CD4-positive, alpha-beta T cell (primary cell): ENCODE measurements at regions not wholly inside any gene's neighbourhood (a gene's known extent, or its start where the extent isn't known, plus 50 kb on each side); places are given as distances from the start of the nearest gene placed in this dataset.

Experiments
- ATAC-seq: fragments of 200-7000 bp; cut with Tn5 transposase; one replicate; pipeline ENCODE4 v1.10.0; 2022; ENCODE audit warnings: mild to moderate bottlenecking; ENCODE audit not compliant: poor library complexity
- CTCF ChIA-PET: fragments of 350-600 bp; sonication (Branson Sonifier 250); formaldehyde crosslinking; loops from one replicate; lab custom pipeline; 2021; ENCODE audit warnings: antibody characterized with exemption, inconsistent platforms; lab: Charles Lee
- POLR2A ChIA-PET: fragments of 350-600 bp; sonication (Branson Sonifier 250); formaldehyde crosslinking; loops from one replicate; lab custom pipeline; 2021; ENCODE audit warnings: antibody characterized with exemption, inconsistent platforms; lab: Charles Lee
- DNase-seq, 14 experiments: peaks; one replicate each; pipeline ENCODE4 v3.0.0-alpha.2; 2013 to 2020; ENCODE audit warnings: mixed read lengths in 2 of 14
- H3K27ac ChIP-seq, 2 donors: one replicate each; pipeline versions ENCODE4 v1.5.1 to v1.7.0; 2013; ENCODE audit warnings: low read length in 2 of 2, low read depth in 1 of 2, mild to moderate bottlenecking in 1 of 2
- H3K27me3 ChIP-seq, 2 experiments: 1 replicate in 1 of 2; 2 replicates in 1 of 2; pipeline versions ENCODE4 v1.6.1 to v1.7.0; 2013; ENCODE audit warnings: low read length in 2 of 2, control low read depth in 1 of 2, mild to moderate bottlenecking in 1 of 2, moderate library complexity in 1 of 2; ENCODE audit not compliant: insufficient read depth in 2 of 2, control insufficient read depth in 1 of 2
- H3K36me3 ChIP-seq: one replicate; pipeline ENCODE4 v1.6.1; 2013; ENCODE audit warnings: low read length, control low read depth; ENCODE audit not compliant: insufficient read depth
- H3K4me1 ChIP-seq: one replicate; pipeline ENCODE4 v1.6.1; 2013; ENCODE audit warnings: low read length, control low read depth; ENCODE audit not compliant: insufficient read depth
- H3K4me3 ChIP-seq: one replicate; pipeline ENCODE4 v1.5.1; 2013; ENCODE audit warnings: mild to moderate bottlenecking, low read length, moderate library complexity
- H3K9me3 ChIP-seq, 2 experiments: 1 replicate in 1 of 2; 2 replicates in 1 of 2; pipeline versions ENCODE4 v1.6.1 to v1.7.0; 2013; ENCODE audit warnings: low read length in 2 of 2, mild to moderate bottlenecking in 2 of 2, control low read depth in 1 of 2, moderate library complexity in 1 of 2; ENCODE audit not compliant: control insufficient read depth in 1 of 2, insufficient read depth in 1 of 2
- H3K27ac Mint-ChIP-seq: one replicate; pipeline ENCODE4 v1.8.0; 2020; ENCODE audit warnings: mixed read lengths
- H3K27me3 Mint-ChIP-seq: one replicate; pipeline ENCODE4 v1.8.0; 2021; ENCODE audit warnings: mixed read lengths
- H3K36me3 Mint-ChIP-seq: one replicate; pipeline ENCODE4 v1.8.0; 2021; ENCODE audit warnings: low read depth, mixed read lengths
- H3K4me1 Mint-ChIP-seq: one replicate; pipeline ENCODE4 v1.8.0; 2021; ENCODE audit warnings: low read depth, mixed read lengths
- H3K4me3 Mint-ChIP-seq: one replicate; pipeline ENCODE4 v1.8.0; 2020; ENCODE audit warnings: mild to moderate bottlenecking, mixed read lengths
- H3K9me3 Mint-ChIP-seq: one replicate; pipeline ENCODE4 v1.8.0; 2020; ENCODE audit warnings: mixed read lengths
- intact Hi-C, 2 experiments: fragments of 100-400 bp; cut with DNase I in 1 of 2; cut with micrococcal nuclease in 1 of 2; formaldehyde crosslinking; loops; one replicate each; pipeline versions ENCODE4 v1.15.1 to v1.9.0; 2023 to 2025; cut with DNase I, micrococcal nuclease
- TF ChIP-seq, protein P1 (sequence below): fragments of 200-600 bp; IDR thresholded peaks from one replicate; pipeline ENCODE4 v1.8.0; 2022; ENCODE audit warnings: antibody characterized with exemption, mild to moderate bottlenecking

DNA sequence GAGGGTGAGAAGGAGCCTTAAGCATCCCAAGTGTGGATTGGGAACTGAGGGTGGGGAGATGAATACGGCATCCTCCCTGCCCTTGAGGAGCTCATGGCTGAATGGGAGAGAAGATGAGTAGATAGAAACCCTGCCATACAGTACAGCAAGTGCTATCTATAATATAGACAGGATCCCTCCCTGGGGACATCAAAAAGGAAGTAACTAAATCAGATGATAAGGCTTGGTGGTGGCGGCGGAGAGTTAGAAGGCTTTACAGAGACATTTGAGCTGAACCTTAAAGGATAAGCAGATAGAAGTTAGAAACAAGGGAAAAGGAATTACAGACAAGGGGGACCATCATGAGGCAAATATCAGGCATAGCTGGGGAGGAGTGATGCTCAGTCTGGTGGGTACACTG, 67.5 kb upstream of the TMEM132E start:
- H3K36me3 Mint-ChIP-seq, result no peaks in the 10 kb centered on the region
- intact Hi-C loops, result no loop called here
- H3K9me3 Mint-ChIP-seq, result no peaks in the 10 kb centered on the region
- no peaks in the 10 kb centered on the region for H3K4me1 Mint-ChIP-seq
- no peak overlapping the region for H3K27ac Mint-ChIP-seq
- Histone ChIP-seq H3K36me3 (no peaks in the 10 kb centered on the region), H3K4me3 (no peak overlapping the region), H3K4me1 (no peaks in the 10 kb centered on the region), H3K9me3 (no peaks in the 10 kb centered on the region), H3K27me3 (peaks cover 3 to 16% of the 10 kb centered on the region in 2 experiments), H3K27ac (no peak overlapping the region)
- H3K4me3 Mint-ChIP-seq, result no peak overlapping the region
- ChIA-PET POLR2A (interaction anchor here (0.9 kb wide), 1 partner anchor 11 kb away, joined by 3 read pairs; no protein-coding TSS in a partner anchor), CTCF (no interaction called here)
- ATAC-seq (no peak), DNase-seq (no peak)
- TF ChIP-seq, protein P1, sequence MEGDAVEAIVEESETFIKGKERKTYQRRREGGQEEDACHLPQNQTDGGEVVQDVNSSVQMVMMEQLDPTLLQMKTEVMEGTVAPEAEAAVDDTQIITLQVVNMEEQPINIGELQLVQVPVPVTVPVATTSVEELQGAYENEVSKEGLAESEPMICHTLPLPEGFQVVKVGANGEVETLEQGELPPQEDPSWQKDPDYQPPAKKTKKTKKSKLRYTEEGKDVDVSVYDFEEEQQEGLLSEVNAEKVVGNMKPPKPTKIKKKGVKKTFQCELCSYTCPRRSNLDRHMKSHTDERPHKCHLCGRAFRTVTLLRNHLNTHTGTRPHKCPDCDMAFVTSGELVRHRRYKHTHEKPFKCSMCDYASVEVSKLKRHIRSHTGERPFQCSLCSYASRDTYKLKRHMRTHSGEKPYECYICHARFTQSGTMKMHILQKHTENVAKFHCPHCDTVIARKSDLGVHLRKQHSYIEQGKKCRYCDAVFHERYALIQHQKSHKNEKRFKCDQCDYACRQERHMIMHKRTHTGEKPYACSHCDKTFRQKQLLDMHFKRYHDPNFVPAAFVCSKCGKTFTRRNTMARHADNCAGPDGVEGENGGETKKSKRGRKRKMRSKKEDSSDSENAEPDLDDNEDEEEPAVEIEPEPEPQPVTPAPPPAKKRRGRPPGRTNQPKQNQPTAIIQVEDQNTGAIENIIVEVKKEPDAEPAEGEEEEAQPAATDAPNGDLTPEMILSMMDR, result no peak
- H3K27me3 Mint-ChIP-seq, result peaks cover 28% of the 10 kb centered on the region

DNA sequence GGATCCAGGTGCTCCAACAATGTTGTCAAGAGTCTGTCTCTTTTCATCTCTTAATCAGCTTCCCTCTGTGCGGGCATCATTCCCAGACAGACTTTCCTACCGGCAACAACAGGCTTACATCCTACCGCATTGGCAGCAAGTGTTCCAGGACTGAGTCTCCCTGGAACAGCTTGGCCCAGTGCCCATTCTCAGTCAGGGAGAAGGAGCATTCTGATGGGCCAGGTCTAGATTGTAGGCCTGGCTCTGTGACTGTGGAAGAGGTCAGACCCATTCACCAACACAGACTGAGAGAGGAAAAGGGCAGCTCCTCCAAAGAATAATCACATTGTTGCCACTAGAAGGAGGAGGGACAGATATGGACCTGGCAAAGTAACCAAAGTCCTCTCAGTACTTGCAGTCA, 68.1 kb upstream of the TMEM132E start:
- Mint-ChIP-seq H3K27ac (no peak overlapping the region), H3K36me3 (no peaks in the 10 kb centered on the region), H3K9me3 (no peaks in the 10 kb centered on the region), H3K4me3 (no peak overlapping the region), H3K4me1 (no peaks in the 10 kb centered on the region), H3K27me3 (peaks cover 34% of the 10 kb centered on the region)
- no peak for ATAC-seq
- ChIA-PET POLR2A (no interaction called here), CTCF (no interaction called here)
- Histone ChIP-seq H3K4me1 (no peaks in the 10 kb centered on the region), H3K27ac (no peak overlapping the region), H3K27me3 (peaks cover 8 to 18% of the 10 kb centered on the region in 2 experiments), H3K36me3 (no peaks in the 10 kb centered on the region), H3K4me3 (no peak overlapping the region), H3K9me3 (no peaks in the 10 kb centered on the region)
- TF ChIP-seq, protein P1, result no peak
- intact Hi-C loops, result no loop called here
- no peak for DNase-seq

DNA sequence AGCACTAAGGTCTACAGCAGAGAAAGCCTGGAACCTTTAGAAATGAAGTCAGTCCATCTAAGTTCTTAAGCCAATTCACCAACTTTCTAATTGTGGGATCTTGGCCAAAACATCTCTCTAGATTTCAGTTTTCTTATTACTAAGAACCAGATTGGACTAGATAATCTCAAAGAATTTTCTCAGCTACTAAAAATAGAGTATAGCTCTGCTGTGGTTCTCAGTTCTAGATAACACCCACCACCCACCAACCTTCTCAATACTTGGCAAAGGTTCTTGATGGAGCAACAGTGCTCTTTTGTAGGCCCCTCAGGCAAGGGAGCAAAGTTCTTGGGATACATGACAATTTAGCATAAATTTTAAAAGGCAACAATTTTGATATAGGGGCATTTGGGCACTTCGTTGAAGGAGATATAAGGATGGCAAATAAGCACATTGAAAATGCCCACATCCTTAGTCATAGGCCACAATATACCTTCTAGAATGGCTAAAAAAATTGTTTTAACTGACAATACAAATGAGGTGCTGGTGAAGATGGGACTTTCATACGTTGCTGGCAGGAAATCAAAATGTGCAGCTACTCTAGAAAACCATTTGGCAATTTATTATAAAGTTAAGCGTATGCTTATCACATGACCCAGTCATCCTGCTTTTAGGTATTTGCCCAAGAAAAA, 74.4 kb upstream of the TMEM132E start:
- no peak for ATAC-seq
- H3K36me3 ChIP-seq, result no peaks in the 10 kb centered on the region
- H3K4me3 Mint-ChIP-seq, result no peak overlapping the region
- POLR2A ChIA-PET, result no interaction called here
- DNase-seq, result no peak
- H3K4me3 ChIP-seq, result no peak overlapping the region
- H3K27ac Mint-ChIP-seq, result no peak overlapping the region
- H3K4me1 Mint-ChIP-seq, result no peaks in the 10 kb centered on the region
- H3K36me3 Mint-ChIP-seq, result no peaks in the 10 kb centered on the region
- H3K9me3 ChIP-seq, result no peaks in the 10 kb centered on the region
- H3K27ac ChIP-seq, result no peak overlapping the region
- H3K9me3 Mint-ChIP-seq, result no peaks in the 10 kb centered on the region
- TF ChIP-seq, protein P1, result no peak
- CTCF ChIA-PET, result no interaction called here
- intact Hi-C loops, result no loop called here
- H3K4me1 ChIP-seq, result no peaks in the 10 kb centered on the region
- H3K27me3 Mint-ChIP-seq, result peaks cover 64% of the 10 kb centered on the region
- H3K27me3 ChIP-seq, result peaks cover 15 to 40% of the 10 kb centered on the region in 2 experiments
